GM06990 (cell line): ENCODE measurements at regions not wholly inside any gene's neighbourhood (a gene's known extent, or its start where the extent isn't known, plus 50 kb on each side); places are given as distances from the start of the nearest gene placed in this dataset.
"Not testable (repeated sequence)": the region's sequence is repeated elsewhere in the genome, so short reads cannot be mapped to it uniquely, and the experiment has no call there.

ENCODE experiments used
- DNase-seq: peaks from one replicate; pipeline ENCODE4 v3.0.0-alpha.2; 2011; ENCODE audit not compliant: insufficient read length; ENCODE audit errors: extremely low read depth
- H3K27me3 ChIP-seq: replicated peaks from 2 replicates; pipeline ENCODE4 v1.6.0; 2011; ENCODE audit warnings: low read length; ENCODE audit not compliant: control insufficient read depth, insufficient read depth
- H3K36me3 ChIP-seq: 2 replicates; pipeline ENCODE4 v1.5.1; 2011; ENCODE audit warnings: low read length; ENCODE audit not compliant: control insufficient read depth, insufficient read depth
- H3K4me3 ChIP-seq: replicated peaks from 2 replicates; pipeline ENCODE4 v1.5.1; 2011; ENCODE audit warnings: low read depth, mild to moderate bottlenecking, control low read depth, low read length
- CTCF ChIP-seq: IDR thresholded peaks from 2 replicates; pipeline ENCODE4 v1.5.1; 2011; ENCODE audit warnings: low read length, control low read depth, mild to moderate bottlenecking, inconsistent platforms; ENCODE audit not compliant: insufficient read depth, poor library complexity, severe bottlenecking

- Histone ChIP-seq H3K27me3 (no peaks in the 10 kb centered on the region), H3K36me3 (no peaks in the 10 kb centered on the region), H3K4me3 (no peak overlapping the region)
- DNase-seq, result no peak
- TF ChIP-seq CTCF, result no peak
Measured at GRCh38 chr10:121675344-121675743, 77.1 kb upstream of the FGFR2 start.

- no peak for TF ChIP-seq CTCF
- no peak overlapping the region for H3K4me3 ChIP-seq
- DNase-seq, result no peak
- H3K27me3 ChIP-seq, result no peaks in the 10 kb centered on the region
- H3K36me3 ChIP-seq, result no peaks in the 10 kb centered on the region
Measured at GRCh38 chr10:121674885-121675284, 76.6 kb upstream of the FGFR2 start.

- Histone ChIP-seq H3K27me3 (no peaks in the 10 kb centered on the region), H3K4me3 (no peak overlapping the region), H3K36me3 (no peaks in the 10 kb centered on the region)
- no peak for DNase-seq
- no peak for TF ChIP-seq CTCF
Measured at GRCh38 chr10:121672733-121673132, 74.5 kb upstream of the FGFR2 start.

- H3K27me3 ChIP-seq, H3K4me3 ChIP-seq, H3K36me3 ChIP-seq, DNase-seq: not testable (repeated sequence)
Measured at GRCh38 chr10:121669840-121670239, 71.6 kb upstream of the FGFR2 start.

GRCh38 chr10:121669028-121669374 lies 70.8 kb upstream of the FGFR2 start:
- no peaks in the 10 kb centered on the region for H3K36me3 ChIP-seq
- TF ChIP-seq CTCF, result no peak
- H3K27me3 ChIP-seq, result no peaks in the 10 kb centered on the region; the same call in 1 of the 2 replicates
- no peak overlapping the region for H3K4me3 ChIP-seq
- no peak for DNase-seq

GRCh38 chr10:121668314-121669027 lies 70.2 kb upstream of the FGFR2 start:
- H3K27me3 ChIP-seq, result no peaks in the 10 kb centered on the region; the same call in 1 of the 2 replicates
- no peak for DNase-seq
- H3K36me3 ChIP-seq, result no peaks in the 10 kb centered on the region
- TF ChIP-seq CTCF, result no peak
- no peak overlapping the region for H3K4me3 ChIP-seq
